OCI-LY7 (cell line): ENCODE measurements at regions not wholly inside any gene's neighbourhood (a gene's known extent, or its start where the extent isn't known, plus 50 kb on each side); places are given as distances from the start of the nearest gene placed in this dataset.

ENCODE experiments used
- CTCF ChIP-seq: fragments of 200-600 bp; sonication (generic); conservative IDR thresholded peaks from 2 replicates; pipeline ENCODE4 v1.5.1; 2014; ENCODE audit warnings: mild to moderate bottlenecking, antibody characterized with exemption, low read length, moderate library complexity, mixed read lengths
- EZH2phosphoT487 ChIP-seq: fragments of 200-600 bp; sonication (generic); IDR thresholded peaks from 2 replicates; pipeline ENCODE4 v1.6.1; 2018; ENCODE audit warnings: low read depth, borderline replicate concordance, mild to moderate bottlenecking, mixed run types, antibody characterized with exemption, low read length, moderate library complexity, mixed read lengths

- TF ChIP-seq CTCF (no peak), EZH2phosphoT487 (no peak)
Measured at GRCh38 chr17:72565758-72566157, 444.9 kb downstream of the SOX9 start.
